Endothelial cell of umbilical vein (primary cell): ENCODE measurements at regions not wholly inside any gene's neighbourhood (a gene's known extent, or its start where the extent isn't known, plus 50 kb on each side); places are given as distances from the start of the nearest gene placed in this dataset.

ENCODE experiments used
- BruUV-seq: library from RNA; stranded (reverse); fragments of 400-500 nt; replicated peaks from 2 replicates; lab custom pipeline; 2021; lab: Mats Ljungman, UMichigan
- CTCF ChIA-PET: fragments of 300-600, 350-600 bp; sonication (Branson Sonifier 250); formaldehyde crosslinking; loops from one replicate; lab custom pipeline; 2021; ENCODE audit warnings: antibody characterized with exemption, inconsistent platforms; lab: Charles Lee
- POLR2A ChIA-PET: fragments of 300-600, 350-600 bp; sonication (Branson Sonifier 250); formaldehyde crosslinking; loops from one replicate; lab custom pipeline; 2021; ENCODE audit warnings: antibody characterized with exemption, inconsistent platforms; lab: Charles Lee
- DNase-seq: peaks from one replicate; pipeline ENCODE4 v3.0.0-alpha.2; 2011; ENCODE audit warnings: low read depth, low spot score
- FAIRE-seq: peaks from 2 replicates; lab custom pipeline; 2011; peaks lifted over from hg19 to GRCh38; lab: Jason Lieb, UNC
- H2AFZ ChIP-seq: 2 replicates; pipeline ENCODE4 v1.6.0; 2012; ENCODE audit warnings: low read depth, low read length, control low read depth, inconsistent platforms
- H3K27ac ChIP-seq: 2 replicates; pipeline ENCODE4 v1.5.1; 2011; ENCODE audit warnings: low read depth, mild to moderate bottlenecking, control low read depth, low read length, moderate library complexity; ENCODE audit not compliant: insufficient read depth
- H3K27me3 ChIP-seq, 2 experiments: 2 replicates each; pipeline versions ENCODE4 v1.6.0 to v1.6.1; 2011; ENCODE audit warnings: low read length in 2 of 2, mixed read lengths in 1 of 2; ENCODE audit not compliant: control insufficient read depth in 2 of 2, insufficient read depth in 2 of 2
- H3K36me3 ChIP-seq, 2 experiments: 2 replicates in 1 of 2; 3 replicates in 1 of 2; pipeline ENCODE4 v1.5.1; 2011; ENCODE audit warnings: low read length in 2 of 2, mild to moderate bottlenecking in 1 of 2, moderate library complexity in 1 of 2; ENCODE audit not compliant: control insufficient read depth in 2 of 2, insufficient read depth in 2 of 2; ENCODE audit errors: extremely low read depth in 1 of 2
- H3K4me1 ChIP-seq: 3 replicates; pipeline ENCODE4 v1.5.1; 2011; ENCODE audit warnings: mild to moderate bottlenecking, low read length; ENCODE audit not compliant: control insufficient read depth, insufficient read depth; ENCODE audit errors: extremely low read depth
- H3K4me2 ChIP-seq: 2 replicates; pipeline ENCODE4 v1.6.1; 2011; ENCODE audit warnings: low read length, control low read depth, mixed read lengths; ENCODE audit not compliant: insufficient read depth
- H3K4me3 ChIP-seq, 3 experiments: fragments of 200-600 bp in 1 of 3; sonication (generic), shearing (Covaris generic) in 1 of 3; replicated peaks in 1 of 3; 2 replicates each; pipeline ENCODE4 v1.5.1; 2011 to 2016; ENCODE audit warnings: control low read depth in 3 of 3, low read length in 3 of 3, mild to moderate bottlenecking in 2 of 3, inconsistent platforms in 1 of 3, low read depth in 1 of 3, moderate library complexity in 1 of 3; ENCODE audit not compliant: insufficient read depth in 1 of 3
- H3K79me2 ChIP-seq: 2 replicates; pipeline ENCODE4 v1.6.0; 2012; ENCODE audit warnings: low read length, inconsistent platforms; ENCODE audit not compliant: control insufficient read depth, insufficient read depth
- H3K9ac ChIP-seq: replicated peaks from 2 replicates; pipeline ENCODE3; 2011; ENCODE audit warnings: low read length, control low read depth; ENCODE audit not compliant: insufficient read depth; ENCODE audit errors: extremely low read depth
- H3K9me1 ChIP-seq: replicated peaks from 3 replicates; pipeline ENCODE4 v1.6.0; 2011; ENCODE audit warnings: mild to moderate bottlenecking, low read length; ENCODE audit not compliant: control insufficient read depth, insufficient read depth; ENCODE audit errors: extremely low read depth
- H3K9me3 ChIP-seq: replicated peaks from 2 replicates; pipeline ENCODE4 v1.5.1; 2012; ENCODE audit warnings: low read length, inconsistent platforms; ENCODE audit not compliant: control insufficient read depth, insufficient read depth
- H4K20me1 ChIP-seq: replicated peaks from 2 replicates; pipeline ENCODE3; 2011; ENCODE audit warnings: mild to moderate bottlenecking, low read length; ENCODE audit not compliant: control insufficient read depth, insufficient read depth; ENCODE audit errors: extremely low read depth
- CTCF ChIP-seq, 2 donors: IDR thresholded peaks; 1 replicate in 1 of 2; 2 replicates in 1 of 2; pipeline ENCODE4 v1.5.1; 2011; ENCODE audit warnings: low read length in 2 of 2, mild to moderate bottlenecking in 2 of 2, moderate library complexity in 2 of 2, control low read depth in 1 of 2, inconsistent platforms in 1 of 2, low read depth in 1 of 2; ENCODE audit not compliant: insufficient read depth in 1 of 2; ENCODE audit errors: extremely low read depth in 1 of 2
- EZH2 ChIP-seq: IDR thresholded peaks from 2 replicates; pipeline ENCODE4 v1.6.1; 2012; ENCODE audit warnings: borderline replicate concordance, low read depth, mild to moderate bottlenecking, moderate library complexity, low read length, inconsistent platforms; ENCODE audit not compliant: severe bottlenecking
- FOS ChIP-seq: IDR thresholded peaks from 2 replicates; pipeline ENCODE4 v1.6.1; 2011; ENCODE audit warnings: mild to moderate bottlenecking, low read length, moderate library complexity, borderline replicate concordance; ENCODE audit not compliant: insufficient read depth
- GATA2 ChIP-seq: IDR thresholded peaks from 2 replicates; pipeline ENCODE4 v1.7.0; 2011; ENCODE audit warnings: low read depth, mild to moderate bottlenecking, moderate library complexity, mixed read lengths, low read length; ENCODE audit not compliant: insufficient read length, insufficient read depth
- JUN ChIP-seq: IDR thresholded peaks from 2 replicates; pipeline ENCODE4 v1.6.1; 2011; ENCODE audit warnings: borderline replicate concordance, low read depth; ENCODE audit not compliant: insufficient read length, insufficient read depth
- MYC ChIP-seq: IDR thresholded peaks from one replicate; pipeline ENCODE4 v1.6.1; 2011; ENCODE audit warnings: mild to moderate bottlenecking, low read depth, low read length
- POLR2A ChIP-seq: IDR thresholded peaks from 2 replicates; pipeline ENCODE4 v1.6.1; 2012; ENCODE audit warnings: low read depth, mild to moderate bottlenecking, control low read depth, low read length
- POLR2AphosphoS5 ChIP-seq: IDR thresholded peaks from 2 replicates; pipeline ENCODE4 v1.6.1; 2012; ENCODE audit warnings: low read depth, mild to moderate bottlenecking, control low read depth, low read length, moderate library complexity; ENCODE audit not compliant: insufficient read depth
- dilution Hi-C: fragments of 300-500 bp; cut with MboI; formaldehyde crosslinking; loops from one replicate; pipeline ENCODE4 v1.15.0; 2019; ENCODE audit warnings: low sequenced_read_pairs; ENCODE audit not compliant: extremely low pct_ligation_motif_present
- intact Hi-C: fragments of 100-400 bp; cut with micrococcal nuclease; formaldehyde crosslinking; loops from one replicate; pipeline ENCODE4 v1.10.0; 2022
- TF ChIP-seq, protein P1 (sequence below): IDR thresholded peaks from 2 replicates; pipeline ENCODE4 v1.6.1; 2011; ENCODE audit not compliant: insufficient read depth, insufficient read length

GRCh38 chr1:30348147-30348546 lies 375.2 kb downstream of the MATN1 start:
- Histone ChIP-seq H4K20me1 (no peaks in the 10 kb centered on the region), H3K27me3 (no peaks in the 10 kb centered on the region), H3K9me3 (no peaks in the 10 kb centered on the region), H3K9me1 (no peaks in the 10 kb centered on the region), H3K27ac (no peak overlapping the region), H3K4me2 (no peak overlapping the region), H3K4me1 (no peaks in the 10 kb centered on the region), H3K79me2 (no peaks in the 10 kb centered on the region), H3K9ac (no peak overlapping the region), H3K36me3 (no peaks in the 10 kb centered on the region), H3K4me3 (no peak overlapping the region), H2AFZ (no peak overlapping the region)
- TF ChIP-seq, protein P1, sequence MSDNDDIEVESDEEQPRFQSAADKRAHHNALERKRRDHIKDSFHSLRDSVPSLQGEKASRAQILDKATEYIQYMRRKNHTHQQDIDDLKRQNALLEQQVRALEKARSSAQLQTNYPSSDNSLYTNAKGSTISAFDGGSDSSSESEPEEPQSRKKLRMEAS, result no peak
- TF ChIP-seq FOS (no peak), MYC (no peak), CTCF (IDR thresholded peaks at IDR 0.05; ENCODE audit: extremely low read depth in 1 of 2, insufficient read depth in 1 of 2, low read depth in 1 of 2, low read length in 2 of 2) (no peak), GATA2 (no peak), EZH2 (no peak), POLR2A (no peak), JUN (no peak), POLR2AphosphoS5 (no peak)
- dilution Hi-C loops, result no loop called here
- ChIA-PET CTCF (no interaction called here), POLR2A (no interaction called here)
- FAIRE-seq, result no peak
- intact Hi-C loops, result no loop called here
- DNase-seq, result no peak
- BruUV-seq, result no TSS peak
